GM19328 (cell line): ENCODE measurements at regions not wholly inside any gene's neighbourhood (a gene's known extent, or its start where the extent isn't known, plus 50 kb on each side); places are given as distances from the start of the nearest gene placed in this dataset.

Experiments used
- ATAC-seq: cut with Tn5 transposase; IDR thresholded peaks from one replicate; pipeline ENCODE4 v1.9.1; 2021; ENCODE audit warnings: mild to moderate bottlenecking, moderate library complexity; ENCODE audit not compliant: unreplicated experiment

GRCh38 chr5:58403822-58404433 lies 56.0 kb downstream of the PLK2 start:
- no peak for ATAC-seq

- ATAC-seq = no peak
Observed at GRCh38 chr5:58401701-58402100, 58.2 kb downstream of the PLK2 start.

DNA sequence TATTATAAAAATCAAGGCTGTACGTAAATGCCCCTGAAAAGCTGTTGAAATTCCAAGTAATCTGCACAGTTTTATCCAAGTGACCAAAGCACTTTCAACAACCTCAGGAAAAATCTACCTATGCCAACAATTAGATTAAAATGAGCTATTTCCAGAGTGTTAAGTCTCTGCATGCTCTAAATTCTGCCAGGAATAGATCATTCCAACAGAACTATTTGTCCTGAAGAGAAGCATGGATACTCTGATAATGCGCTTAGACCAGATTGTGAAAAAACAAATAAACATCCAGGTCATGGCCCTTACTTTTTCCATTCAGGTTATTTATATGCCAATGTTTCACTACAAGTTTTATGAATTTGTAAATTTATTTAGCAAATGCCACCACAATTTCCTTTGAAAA lies 59.1 kb downstream of the PLK2 start:
- no peak for ATAC-seq

DNA sequence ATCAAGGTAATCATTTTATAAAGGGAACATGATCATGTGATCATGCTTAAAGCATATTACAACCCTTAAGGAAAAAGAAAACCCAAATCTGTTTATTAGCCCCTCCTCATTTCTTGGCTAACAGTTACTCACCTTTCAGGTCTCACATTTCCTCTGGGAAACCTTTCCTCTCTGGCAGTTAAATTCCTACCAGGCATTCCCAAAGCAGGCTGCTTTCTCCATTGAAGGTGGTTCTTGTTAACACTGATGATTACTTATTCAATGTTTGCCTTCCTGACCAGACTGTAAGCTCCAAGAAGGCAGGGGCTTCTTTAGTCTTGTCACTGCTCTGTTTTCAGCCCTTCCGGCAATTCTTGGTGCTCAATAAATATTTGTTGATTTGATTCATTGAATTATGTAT lies 59.9 kb downstream of the PLK2 start:
- ATAC-seq = no peak

DNA sequence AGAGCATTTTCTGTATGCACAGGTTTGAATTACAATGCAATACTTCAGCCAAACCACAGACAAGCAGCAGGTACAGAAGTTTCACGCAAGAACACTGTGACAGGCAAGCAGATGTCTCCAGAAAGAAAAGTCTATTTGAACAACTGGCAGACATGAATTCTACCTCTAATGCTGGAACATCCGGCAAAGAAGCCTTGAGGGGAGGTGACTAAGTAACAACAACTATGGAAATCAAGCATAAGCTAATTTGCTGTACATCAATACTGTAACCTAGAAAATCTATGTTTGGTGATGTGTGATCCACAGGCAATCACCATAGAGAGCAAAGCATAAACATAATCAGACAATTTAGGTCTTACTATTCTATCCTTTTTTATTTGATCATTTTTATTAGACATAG lies 65.5 kb downstream of the PLK2 start:
- no peak for ATAC-seq

GRCh38 chr5:58393716-58394115 lies 66.2 kb downstream of the PLK2 start:
- no peak for ATAC-seq

GRCh38 chr5:58392496-58392895 lies 67.4 kb downstream of the PLK2 start:
- no peak for ATAC-seq

GRCh38 chr5:58383448-58383847 lies 76.4 kb downstream of the PLK2 start:
- ATAC-seq = no peak

DNA sequence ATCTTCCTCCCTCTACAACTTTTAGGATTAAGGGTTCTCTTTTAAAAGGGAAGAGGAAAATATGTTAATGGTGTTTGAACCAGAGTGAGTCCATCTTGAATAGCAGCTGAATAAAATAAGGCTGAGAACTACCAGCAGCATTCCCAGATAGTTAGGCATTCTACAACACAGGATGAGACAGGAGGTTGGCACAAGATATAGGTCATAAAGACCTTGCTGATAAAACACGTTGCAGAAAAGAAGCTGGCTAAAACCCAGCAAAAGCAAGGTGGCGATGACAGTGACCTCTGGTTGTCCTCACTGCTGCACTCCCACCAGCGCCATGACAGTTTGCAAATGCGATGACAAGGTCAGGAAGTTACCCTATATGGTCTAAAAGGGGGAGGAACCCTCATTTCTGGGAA lies 77.8 kb downstream of the PLK2 start:
- ATAC-seq = no peak

- no peak for ATAC-seq
Observed at GRCh38 chr5:58381566-58381965, 78.3 kb downstream of the PLK2 start.

DNA sequence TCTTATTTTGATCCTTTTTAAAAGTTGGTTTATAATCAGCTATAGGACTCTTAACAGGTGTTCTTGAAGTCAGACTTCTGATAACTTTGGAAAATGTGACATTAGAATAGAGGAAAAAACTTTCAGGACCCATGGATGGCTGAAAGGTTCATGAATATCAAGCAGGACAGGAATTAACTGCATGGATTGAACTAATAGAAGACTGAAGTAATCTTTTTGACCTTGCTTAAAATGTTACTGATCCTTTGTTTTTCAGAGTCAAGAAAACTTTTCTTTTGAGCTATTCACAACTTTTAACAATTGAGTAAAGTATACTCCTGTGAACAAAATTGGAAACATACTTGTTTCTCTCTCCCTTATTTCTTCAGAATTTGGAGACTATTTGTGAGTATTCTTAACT lies 79.2 kb downstream of the PLK2 start:
- no peak for ATAC-seq

- ATAC-seq = no peak
Observed at GRCh38 chr5:58378613-58379390, 81.1 kb downstream of the PLK2 start.

GRCh38 chr5:58370606-58371005 lies 89.3 kb downstream of the PLK2 start:
- ATAC-seq = no peak

DNA sequence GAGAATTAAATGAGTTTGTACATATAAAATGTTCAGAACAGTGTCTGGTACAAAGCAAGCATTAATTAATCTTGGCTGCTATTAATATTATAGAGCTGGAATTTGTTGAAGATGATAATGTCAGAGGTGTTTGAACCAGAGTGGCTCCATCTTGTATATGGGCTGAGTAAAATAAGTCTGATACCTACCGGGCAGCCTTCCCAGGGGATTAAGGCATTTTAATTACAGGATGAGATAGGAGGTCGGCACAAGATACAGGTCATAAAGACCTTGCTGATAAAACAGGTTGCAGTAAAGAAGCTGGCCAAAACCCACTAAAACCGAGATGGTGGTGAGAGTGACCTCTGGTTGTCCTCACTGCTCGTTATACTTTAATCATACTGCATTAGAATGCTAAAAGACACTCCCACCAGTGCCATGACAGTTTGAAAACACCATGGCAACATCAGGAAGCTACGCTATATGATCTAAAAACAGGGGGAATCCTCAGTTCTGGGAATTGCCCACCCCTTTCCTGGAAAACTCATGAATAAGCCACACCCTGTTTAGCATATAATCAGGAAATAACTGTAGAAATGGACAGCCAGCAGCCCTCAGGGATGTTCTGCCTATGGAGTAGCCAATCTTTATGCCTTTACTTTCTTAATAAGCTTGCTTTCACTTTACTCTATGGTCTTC lies 90.2 kb downstream of the PLK2 start:
- no peak for ATAC-seq

DNA sequence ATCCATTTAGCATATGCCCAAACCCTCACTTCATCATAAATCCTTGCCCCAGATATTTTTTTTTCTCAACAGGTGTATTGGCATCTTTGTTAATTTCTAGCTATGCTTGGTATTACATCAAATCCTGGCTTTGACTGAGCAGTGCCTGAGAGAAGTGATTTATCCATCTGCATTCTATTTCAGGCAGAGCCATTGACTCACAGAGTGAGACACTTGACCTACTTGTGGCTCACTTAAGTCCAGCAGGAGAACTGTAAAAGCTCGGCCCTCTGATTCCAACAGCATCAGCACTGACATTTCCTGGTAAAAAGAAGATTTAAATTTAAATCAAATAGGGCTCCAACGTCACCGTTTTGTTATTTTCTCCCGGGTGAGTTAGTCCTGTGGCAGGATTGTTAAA lies 93.4 kb downstream of the PLK2 start:
- ATAC-seq = no peak

DNA sequence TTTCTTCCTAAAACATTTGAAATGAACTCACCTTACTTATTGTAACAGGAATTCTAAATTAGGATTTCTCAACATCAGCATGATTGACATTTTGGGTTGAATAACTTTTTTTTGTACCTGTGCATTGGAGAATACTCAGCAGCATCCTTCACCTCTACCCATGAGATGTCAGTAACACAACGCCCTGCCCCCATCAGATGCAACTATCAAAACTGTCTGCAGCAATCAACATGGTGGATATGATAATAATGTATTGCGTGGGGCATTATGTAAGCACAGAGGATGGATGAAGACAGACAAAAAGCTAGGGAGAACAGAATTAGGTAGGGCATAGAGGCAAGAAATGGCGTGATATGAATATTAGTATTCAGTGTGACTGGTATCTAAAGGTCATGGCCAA lies 94.1 kb downstream of the PLK2 start:
- no peak for ATAC-seq

- ATAC-seq = no peak
Observed at GRCh38 chr5:58363461-58364249, 96.2 kb downstream of the PLK2 start.

- no peak for ATAC-seq
Observed at GRCh38 chr5:58362135-58362534, 97.8 kb downstream of the PLK2 start.

DNA sequence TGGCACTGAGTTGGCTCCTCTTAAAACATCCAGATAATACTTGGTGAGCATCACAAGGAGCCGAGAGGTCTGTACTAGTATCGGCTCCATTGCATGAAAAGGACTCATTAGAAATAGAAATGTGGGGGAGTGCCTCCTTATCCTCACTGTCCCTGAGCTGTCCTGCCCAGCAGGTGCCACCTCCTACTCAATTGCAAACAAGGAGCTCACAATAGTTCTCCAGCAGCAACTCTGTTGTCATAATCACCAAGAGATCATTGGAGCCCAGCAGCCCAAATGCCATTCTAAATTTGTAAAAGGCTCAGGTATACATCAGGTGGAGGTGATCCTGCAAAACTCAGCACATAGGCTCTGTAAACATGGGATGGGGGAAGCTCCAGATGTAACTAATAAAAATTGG lies 99.1 kb downstream of the PLK2 start:
- ATAC-seq = no peak

DNA sequence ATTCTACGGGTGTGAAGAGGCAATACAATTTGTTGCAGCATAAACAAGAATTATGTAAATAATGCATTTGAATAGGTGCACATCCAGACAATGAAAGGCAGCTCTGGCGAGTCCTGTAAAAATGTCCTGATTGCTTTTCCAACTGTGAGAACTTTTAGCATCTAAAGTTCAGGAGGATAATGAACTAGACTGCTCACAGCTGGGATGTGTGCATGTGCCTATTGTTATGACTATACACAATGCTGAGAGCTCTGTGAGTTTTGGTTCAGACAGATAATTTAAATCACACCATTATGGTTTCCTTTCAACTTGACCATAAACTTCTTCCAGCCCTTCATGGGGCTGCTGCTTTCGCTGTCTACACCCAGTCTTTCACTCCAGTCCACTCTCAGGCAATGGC lies 99.9 kb downstream of the PLK2 start:
- ATAC-seq = no peak

GRCh38 chr5:58358501-58359178 lies 101.2 kb downstream of the PLK2 start:
- ATAC-seq = no peak
